ENCODE measurements at regions not wholly inside any gene's neighbourhood (a gene's known extent, or its start where the extent isn't known, plus 50 kb on each side); places are given as distances from the start of the nearest gene placed in this dataset.

DNA sequence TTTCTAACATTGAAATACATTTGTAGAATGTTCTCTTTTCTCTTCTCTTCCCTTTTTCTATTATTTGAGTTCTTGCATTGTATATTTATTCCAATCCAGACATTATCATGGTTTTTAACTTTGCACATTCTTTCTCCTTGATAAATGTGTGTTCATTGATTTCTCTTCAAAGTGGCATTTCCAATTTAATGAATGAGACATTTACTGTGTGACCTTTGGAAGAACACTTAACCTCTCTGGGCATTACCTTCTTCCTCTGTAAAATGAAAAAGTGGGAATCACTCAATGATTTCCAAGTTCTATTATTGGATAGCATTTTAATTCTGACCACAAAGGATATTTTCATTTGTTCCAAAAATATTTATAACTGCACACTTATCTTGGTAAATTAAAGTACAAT, 1095.8 kb downstream of the GALC start:
- POLR2A ChIA-PET: no interaction called here
- CTCF ChIA-PET: no interaction called here

- ChIA-PET CTCF (no interaction called here), POLR2A (no interaction called here)
Measured at GRCh38 chr14:86896701-86897100, 1096.3 kb downstream of the GALC start.

- ChIA-PET POLR2A (no interaction called here), CTCF (no interaction called here)
Measured at GRCh38 chr14:86892152-86892956, 1100.6 kb downstream of the GALC start.

DNA sequence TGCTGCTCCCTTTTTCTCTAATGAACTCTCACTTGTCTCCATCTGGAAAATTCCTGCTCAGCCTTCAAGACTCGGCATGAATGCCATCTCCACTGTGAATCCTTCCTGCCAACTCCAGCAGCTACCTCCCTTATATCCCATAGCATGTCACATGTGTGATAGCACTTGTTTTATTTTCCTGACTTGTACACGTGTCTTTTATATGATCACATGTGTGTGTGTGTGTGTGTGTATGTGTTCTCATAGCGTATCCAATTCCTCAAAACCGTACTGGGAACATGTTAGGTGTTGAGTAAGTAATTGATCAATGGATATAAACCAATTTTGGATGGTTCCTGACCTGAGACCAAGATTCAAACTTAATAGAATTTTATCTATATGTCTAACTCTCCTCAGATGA, 1107.7 kb downstream of the GALC start:
- ChIA-PET CTCF (no interaction called here), POLR2A (no interaction called here)

DNA sequence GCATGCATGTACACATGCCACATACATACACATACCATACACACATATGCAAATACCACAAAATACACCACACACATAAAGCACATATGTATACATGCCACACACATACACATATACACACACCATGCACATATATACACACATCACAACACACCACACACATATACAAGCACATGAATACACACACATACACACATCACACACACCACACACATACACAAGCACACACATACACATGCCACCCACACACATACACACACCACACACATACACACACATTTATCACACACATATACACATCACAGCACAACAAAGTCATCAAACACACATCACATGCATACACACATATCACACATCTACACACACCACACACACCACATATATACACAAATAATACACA, 1108.5 kb downstream of the GALC start:
- ChIA-PET CTCF (no interaction called here), POLR2A (no interaction called here)

- ChIA-PET CTCF (no interaction called here), POLR2A (no interaction called here)
Measured at GRCh38 chr14:86882818-86883217, 1110.2 kb downstream of the GALC start.

DNA sequence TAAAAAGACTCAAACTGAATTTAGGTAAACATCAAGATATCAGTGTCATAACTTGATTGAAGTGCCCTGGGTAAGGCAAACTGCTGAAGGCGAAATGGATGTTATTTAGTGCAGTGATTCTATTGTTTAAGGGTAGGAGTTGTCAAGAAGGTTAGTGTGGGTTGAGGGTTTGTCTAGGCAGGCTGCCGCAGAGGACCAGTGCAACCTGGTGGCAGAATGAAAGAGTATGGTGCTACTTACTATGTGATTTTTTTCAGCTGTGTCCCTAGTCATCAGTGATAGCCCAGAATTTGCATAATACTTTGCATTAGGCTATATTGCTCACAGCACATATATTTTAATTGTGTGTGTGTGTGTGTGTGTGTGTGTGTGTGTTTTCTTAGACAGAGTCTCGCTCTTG, 1127.0 kb downstream of the GALC start:
- CTCF ChIA-PET: no interaction called here

DNA sequence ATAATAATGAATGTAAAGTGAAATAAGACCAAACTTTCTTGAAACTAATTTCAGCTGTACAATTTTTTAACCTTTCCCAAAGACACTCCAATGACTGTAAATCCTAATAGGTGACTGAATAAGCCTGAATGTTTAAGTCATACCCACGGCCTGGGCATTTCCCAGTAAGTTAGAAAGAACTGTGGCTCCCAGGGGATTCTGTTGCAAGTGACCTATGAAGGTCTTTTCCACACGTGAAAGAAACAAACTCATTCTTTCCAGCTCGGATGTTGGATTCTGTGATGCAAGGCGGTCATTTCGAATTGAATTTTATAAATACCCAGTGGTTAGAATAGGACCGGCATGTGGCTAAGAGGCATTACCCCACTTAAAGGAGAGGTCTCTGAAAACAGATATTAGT, 1134.4 kb downstream of the GALC start:
- ChIA-PET POLR2A (no interaction called here), CTCF (no interaction called here)

More for the DNA sequence above, 1127.0 kb downstream of the GALC start:
- POLR2A ChIA-PET: no interaction called here

GRCh38 chr14:86858031-86858430, 1135.0 kb downstream of the GALC start:
- ChIA-PET POLR2A (no interaction called here), CTCF (no interaction called here)

GRCh38 chr14:86852530-86852929, 1140.5 kb downstream of the GALC start:
- POLR2A ChIA-PET: no interaction called here
- CTCF ChIA-PET: no interaction called here

DNA sequence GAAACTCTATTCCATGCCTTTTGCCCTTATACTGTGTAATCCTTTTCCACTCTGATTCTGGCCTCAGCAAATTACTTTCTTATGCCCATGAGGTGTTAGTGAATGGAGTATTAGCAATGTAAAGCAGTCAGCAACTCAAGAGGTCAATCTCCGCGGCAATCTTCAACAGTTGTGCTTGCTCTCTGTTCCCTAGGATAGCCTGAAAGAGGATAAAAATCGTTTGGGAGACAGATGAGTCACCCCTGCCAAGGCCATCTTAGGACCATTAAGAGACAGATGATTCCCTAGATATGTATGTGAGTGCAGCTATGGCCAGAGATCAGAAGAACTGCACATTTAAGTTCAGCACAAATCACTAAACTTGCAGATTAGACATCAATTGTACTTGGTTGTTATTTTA, 1145.8 kb downstream of the GALC start:
- ChIA-PET CTCF (no interaction called here), POLR2A (no interaction called here)

GRCh38 chr14:86838363-86838762, 1154.6 kb downstream of the GALC start:
- ChIA-PET CTCF (no interaction called here), POLR2A (no interaction called here)

GRCh38 chr14:86826661-86827060, 1166.3 kb downstream of the GALC start:
- ChIA-PET CTCF (no interaction called here), POLR2A (no interaction called here)

- ChIA-PET POLR2A (no interaction called here), CTCF (no interaction called here)
Measured at GRCh38 chr14:86824167-86824566, 1168.8 kb downstream of the GALC start.

GRCh38 chr14:86823581-86823980, 1169.4 kb downstream of the GALC start:
- CTCF ChIA-PET: no interaction called here
- POLR2A ChIA-PET: no interaction called here

DNA sequence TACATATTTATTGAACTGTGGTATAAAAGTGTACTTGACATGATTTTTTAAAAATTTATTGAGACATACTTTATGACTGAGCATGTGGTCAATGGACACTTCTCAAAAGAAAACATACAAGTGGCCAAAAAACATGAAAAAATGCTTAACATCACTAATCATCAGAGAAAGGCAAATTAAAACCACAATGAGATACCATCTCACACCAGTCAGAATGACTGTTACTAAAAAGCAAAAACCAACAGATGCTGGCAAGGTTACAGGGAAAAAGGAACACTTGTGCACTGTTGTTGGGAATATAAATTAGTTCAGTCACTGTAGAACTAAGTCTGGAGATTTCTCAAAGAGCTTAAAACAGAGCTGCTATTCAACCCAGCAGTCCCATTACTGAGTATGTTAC, 1177.6 kb downstream of the GALC start:
- POLR2A ChIA-PET: no interaction called here
- CTCF ChIA-PET: no interaction called here

DNA sequence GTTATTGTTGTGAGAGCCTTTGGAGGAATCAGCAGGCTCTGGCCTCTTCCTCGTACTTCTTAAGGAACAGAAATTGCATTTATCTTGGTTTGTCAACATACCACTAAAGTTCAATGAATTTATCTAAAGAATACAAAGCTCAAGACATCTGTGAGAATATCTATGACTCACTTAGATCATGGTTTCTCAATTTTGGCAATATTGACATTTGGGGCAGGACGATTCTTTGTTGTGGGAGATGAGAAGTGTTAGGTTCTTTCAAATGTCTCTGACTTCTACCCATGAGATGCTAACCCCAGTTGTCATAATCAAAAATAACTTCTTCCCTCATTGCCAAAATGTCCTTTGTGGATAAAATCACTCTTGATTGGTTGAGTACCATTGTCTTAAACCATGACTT, 1190.3 kb downstream of the GALC start:
- ChIA-PET POLR2A (no interaction called here), CTCF (no interaction called here)

- ChIA-PET POLR2A (no interaction called here), CTCF (no interaction called here)
Measured at GRCh38 chr14:86799244-86799647, 1193.7 kb downstream of the GALC start.

DNA sequence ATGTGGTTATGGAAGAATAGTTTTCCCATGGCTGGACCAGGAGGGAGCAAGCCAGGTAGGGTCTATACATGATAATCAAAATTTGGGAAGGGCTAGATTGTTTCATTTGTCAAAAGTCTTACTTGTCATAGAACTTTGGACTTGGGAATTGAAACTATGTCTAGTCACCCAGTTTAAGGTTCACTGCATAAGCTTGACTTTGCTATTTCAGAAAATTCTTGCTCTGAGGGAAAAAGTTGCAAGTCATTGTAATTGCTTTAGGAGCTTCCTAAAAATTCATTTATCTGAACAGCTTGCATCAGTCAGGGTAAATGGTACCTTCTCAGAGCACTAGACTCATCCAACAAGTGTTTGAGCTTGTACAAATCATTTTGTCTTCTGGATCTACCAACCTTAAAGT, 1194.7 kb downstream of the GALC start:
- CTCF ChIA-PET: no interaction called here
- POLR2A ChIA-PET: no interaction called here

GRCh38 chr14:86797075-86797351, 1196.0 kb downstream of the GALC start:
- CTCF ChIA-PET: no interaction called here
- POLR2A ChIA-PET: no interaction called here

DNA sequence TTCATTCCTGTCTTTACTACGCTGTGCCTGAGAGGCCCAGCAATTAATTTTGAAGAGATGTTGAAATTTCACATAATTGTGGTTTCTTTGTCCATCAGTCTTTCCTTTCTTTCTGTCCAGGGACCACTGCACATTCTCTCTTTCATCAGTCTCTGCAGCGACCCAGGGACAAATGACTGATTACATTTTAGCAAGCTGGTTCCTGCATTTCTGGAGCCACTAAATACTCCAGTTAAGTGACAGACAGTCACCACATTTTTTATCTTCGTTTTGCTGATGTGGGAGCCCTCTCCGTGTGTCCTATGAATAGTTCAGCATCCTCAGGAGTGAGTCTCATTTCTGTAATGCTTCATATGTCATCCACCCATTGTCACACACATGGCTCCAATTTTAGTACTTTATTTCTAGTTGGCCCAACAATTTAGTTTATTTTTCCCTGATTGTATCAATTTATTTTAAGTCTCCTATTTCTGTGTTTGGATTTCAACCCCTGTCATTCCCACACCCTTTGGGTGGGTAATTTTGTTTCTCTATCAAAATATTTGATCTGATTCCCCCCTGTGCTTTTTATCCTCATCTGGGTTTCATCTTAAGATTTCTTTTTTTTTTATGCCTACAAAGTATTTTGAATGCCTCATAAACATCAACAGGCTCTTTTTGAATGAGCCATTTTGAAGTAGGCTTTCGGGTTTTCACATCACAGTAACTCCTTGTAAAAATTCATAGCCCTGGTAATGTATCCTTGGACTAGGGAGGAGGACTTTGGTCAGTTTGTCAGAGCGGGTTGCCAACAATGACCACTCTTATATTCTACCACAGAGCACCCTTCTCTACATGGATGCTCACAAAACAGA, 1196.5 kb downstream of the GALC start:
- CTCF ChIA-PET: no interaction called here
- POLR2A ChIA-PET: no interaction called here

GRCh38 chr14:86794689-86795088, 1198.3 kb downstream of the GALC start:
- CTCF ChIA-PET: no interaction called here
- POLR2A ChIA-PET: no interaction called here
